DMS153 (cell line): ENCODE measurements at regions not wholly inside any gene's neighbourhood (a gene's known extent, or its start where the extent isn't known, plus 50 kb on each side); places are given as distances from the start of the nearest gene placed in this dataset.
"Not testable (repeated sequence)": the region's sequence is repeated elsewhere in the genome, so short reads cannot be mapped to it uniquely, and the experiment has no call there.

Experiments used
- DNase-seq: peaks from one replicate; lab custom pipeline; 2025; lab: John Stamatoyannopoulos, UW

DNA sequence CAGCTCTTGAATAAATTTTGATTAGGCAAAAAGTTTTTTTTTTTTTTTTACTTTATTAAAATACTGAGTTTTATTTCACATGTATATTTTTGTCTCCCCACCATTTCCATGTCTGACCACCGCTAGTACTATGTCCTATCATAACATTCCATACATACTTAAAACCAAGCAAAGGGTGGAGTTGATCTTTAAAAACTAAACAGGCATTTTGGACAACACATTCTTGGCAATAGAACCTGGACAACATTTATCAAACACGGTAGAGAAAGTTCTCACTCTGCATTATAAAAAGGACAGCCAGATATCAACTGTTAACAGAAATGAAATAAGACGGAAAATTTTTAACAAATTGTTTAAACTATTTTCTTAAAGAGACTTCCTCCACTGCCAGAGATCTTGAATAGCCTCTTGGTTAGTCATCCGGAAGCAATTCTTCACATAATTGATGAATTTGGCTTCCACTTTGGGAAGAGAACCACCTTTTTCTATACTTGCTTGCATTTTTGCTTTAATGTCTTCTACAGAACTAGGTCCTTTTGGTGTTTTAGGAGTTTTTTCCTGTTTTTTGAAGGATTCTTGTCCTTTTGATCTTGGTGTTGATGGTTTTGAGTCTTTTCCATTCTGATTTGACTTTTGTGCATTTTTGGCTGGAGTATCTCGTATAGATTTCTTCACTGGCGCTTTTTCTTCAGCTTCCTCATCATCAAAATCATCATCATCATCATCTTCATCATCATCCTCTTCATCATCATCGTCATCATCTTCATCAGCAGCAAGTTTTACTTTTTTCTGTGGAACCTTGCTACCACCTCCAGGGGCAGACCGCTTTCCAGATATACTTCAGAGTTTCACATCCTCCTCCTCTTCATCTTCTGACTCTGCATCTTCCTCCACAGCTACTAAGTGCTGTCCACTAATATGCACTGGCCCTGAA, 58.7 kb downstream of the POU5F2 start:
- DNase-seq = not testable (repeated sequence)

DNA sequence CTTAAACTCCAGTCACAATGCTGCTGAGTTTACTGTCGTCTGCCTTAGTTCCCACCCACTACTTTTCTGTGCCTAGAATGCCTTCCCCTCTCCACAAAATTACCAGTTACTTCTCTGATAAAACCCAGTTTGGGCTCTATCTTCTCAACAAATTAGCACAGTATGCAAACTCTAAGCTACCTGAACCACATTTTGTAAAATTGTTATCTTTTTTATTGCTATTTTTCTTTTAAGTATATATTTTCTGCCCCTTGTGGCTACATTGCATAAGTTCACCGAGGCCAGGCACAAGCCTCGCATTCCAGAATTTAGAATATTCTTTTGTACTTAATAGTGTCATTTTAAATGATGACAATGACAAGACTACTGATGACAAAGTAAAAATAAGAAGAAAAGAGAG, 60.0 kb downstream of the POU5F2 start:
- no peak for DNase-seq

DNA sequence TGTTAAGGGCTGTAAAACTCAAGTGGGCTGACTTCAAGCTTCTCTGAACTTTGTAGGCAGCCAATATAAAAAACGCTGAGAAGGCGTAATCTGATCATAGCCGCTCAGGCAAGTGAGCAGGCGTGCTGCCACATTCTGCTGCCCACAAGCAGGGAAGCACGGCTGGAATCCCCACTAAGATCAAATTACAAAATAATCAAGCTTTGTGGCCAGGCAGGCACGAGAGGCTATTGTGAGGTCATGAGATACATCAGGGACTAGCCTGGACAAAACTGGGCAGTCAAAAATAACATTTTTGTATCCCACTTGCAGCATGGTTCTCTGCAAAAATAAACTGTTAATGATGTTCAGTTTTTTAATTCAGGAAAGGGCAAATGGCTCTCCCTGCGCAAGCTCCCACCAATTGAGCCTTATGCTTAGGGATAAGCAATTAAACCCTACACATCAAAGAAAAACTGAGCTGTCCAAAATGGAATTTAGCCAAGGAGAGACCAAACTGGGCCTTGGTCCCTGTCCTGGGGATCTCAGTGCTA, 64.0 kb downstream of the POU5F2 start:
- DNase-seq = peak; percentile 82

DNA sequence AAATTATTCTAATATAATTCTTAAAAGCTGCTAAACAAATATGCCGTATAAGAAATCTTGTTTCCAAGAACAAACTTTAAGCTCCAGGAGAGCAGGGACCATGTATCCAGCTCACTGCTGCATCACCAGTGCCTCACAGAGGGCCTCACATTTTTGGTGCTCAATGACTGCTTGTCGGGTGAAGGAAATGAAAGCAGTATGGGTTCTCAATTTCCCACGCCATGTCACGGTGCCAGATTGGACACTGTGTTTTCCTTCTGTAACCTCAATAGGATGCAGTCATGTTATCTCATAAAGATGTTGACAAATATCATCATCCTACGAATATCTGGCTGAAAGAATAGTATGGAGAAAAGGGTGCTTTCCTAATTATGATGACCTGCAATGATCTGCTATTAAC, 64.7 kb downstream of the POU5F2 start:
- DNase-seq = no peak

DNA sequence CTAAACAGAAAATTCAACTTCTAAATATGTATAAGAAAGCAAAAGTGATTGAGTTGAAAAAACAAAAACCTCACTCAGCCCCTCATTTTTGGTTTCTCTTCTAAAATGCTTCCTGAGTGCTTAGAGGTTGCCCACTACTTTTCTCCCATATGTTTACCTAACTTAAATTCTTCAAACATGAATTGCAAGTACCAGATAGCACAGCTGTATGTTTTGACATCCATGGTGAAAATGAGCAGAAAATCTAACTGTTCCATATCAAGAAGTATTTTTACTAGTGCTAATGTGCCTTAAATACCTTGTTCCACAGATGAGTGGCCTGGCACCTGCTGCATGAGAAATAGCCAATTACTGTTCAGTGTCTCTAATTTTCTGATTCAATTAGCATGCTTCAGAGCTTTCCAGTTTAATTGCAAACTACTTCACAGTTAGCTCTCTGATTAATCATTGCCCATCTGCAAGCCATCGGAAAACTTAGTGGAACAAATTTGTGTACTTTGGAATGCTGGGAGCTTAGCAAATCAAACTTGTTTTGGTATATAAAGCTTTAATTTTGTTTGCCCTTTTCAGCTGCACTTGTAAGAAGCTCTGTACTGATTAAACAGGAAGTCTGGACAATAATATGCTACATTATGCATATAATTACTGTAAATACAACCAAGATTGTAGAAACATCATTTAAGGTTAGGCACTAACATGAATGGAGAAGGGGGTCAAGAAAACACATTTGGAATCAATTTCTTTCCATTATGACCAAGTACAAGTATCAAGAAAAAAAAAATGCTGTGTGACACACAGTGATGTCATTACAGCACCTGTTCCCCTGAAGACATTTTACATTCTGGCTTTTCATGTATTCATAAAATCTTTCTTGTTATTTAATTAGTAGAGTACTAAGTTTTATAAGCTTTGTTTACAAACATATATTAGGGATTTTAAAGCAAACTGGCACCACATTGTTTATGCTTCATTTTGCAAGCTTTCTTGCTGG, 65.6 kb downstream of the POU5F2 start:
- no peak for DNase-seq

DNA sequence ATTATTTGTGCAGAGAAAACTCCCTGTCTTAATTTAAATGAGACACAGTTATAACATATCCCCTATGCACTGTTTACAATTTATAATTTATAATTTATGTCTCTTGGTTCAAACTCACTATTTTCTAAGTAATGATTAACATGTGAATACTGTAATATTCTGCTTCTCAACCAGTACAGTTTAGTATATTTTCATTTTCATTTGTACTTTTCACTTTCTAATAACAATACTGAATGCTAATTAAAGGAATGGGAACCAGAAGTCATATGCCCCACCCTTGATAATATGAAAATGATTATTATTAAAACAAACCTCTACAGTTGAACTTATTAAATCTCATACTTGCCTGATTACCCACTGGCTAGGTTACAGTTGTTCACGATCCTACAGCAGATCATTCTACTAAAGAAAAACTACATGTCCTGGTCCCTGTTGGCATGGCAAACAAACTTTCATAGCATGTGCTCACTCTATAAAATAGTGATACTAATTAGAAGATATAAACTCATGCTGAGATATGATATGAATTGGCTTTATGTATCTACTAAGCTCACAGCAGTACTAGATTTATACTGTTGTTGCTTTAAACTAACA, 66.4 kb downstream of the POU5F2 start:
- DNase-seq = no peak

DNA sequence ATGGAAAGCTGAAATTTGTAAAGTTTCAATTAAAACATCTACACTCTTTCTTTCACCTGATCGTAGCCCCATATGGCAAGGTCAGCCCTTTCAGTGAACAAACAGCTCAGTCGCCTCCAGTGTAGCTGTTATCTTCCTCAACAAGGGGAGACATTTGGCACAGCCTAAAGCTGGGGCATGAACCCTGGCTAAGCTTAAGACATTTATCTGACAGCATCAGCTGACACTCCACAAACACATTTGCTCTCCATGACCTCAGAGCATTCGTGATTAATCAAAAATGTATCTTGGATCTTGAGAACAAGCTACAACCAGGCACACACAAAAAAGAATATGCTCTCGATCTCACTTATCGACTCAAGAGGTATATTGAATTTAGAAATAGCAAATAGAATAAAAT, 67.3 kb downstream of the POU5F2 start:
- no peak for DNase-seq

DNA sequence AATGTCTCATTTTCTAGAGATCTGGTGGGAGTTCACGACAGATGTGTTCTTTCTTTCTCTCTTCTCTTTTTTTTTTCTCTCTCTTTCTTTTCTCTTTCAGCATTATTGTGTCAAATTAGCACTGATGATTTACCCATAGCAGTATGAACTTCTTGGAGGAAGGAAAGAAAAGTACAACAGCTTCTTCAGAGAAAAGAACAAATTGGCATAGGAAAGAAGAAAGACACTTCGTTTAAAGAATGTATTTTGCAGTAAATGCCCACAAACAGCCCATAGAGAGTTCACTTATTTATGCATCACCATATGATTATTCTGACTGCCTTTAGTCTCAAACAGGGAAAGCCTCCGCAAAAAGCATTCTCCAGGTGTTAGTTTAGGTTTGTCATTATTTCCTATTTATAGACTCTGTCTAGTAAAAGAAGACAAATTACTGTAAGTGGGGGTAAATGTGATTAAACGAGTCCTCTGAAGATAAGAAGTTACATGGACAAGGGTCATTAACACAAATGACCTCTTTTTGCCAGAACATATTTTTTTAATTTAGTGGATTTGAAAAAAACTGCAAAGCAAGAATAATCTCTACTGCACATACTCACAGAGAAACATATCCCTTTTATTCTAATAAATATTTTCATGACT, 68.0 kb downstream of the POU5F2 start:
- DNase-seq = no peak

DNA sequence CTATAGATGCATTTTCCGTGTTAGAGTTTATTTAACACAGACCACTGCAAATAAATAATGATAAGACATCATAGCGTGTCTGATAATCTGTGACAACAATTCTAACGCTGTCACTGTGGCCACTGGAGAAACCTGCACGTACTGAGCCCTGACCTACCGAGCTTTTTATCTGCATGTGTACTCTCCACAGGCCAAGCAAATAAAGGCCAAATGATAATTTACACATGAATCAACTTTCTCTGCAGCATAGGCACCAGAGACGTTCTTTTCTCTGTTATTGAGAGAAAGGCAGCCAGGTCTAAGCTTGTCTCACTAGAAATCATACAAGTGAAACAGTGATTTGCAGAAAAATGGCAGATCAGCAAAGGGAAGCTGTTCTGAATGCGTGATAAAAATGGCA, 75.8 kb downstream of the POU5F2 start:
- DNase-seq = no peak

DNA sequence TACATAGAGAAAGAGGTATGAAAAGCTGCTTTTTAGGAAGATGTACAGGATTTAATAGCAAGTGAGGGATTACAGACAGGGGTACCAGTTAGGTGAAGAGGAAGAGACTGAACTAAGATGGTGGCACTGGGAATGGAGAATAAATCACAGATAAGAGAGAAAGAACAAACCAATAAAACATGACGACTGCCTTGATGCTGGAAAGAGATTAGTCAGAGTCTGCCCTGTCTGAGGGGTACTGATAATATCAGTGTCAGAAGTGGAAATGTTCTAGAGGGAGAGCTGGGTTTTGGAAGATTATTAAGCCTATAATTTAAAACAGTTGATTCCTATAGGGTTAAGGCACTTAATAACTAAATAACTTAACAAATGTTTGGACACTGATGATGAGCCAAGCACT, 77.7 kb downstream of the NR2F1 start:
- no peak for DNase-seq

DNA sequence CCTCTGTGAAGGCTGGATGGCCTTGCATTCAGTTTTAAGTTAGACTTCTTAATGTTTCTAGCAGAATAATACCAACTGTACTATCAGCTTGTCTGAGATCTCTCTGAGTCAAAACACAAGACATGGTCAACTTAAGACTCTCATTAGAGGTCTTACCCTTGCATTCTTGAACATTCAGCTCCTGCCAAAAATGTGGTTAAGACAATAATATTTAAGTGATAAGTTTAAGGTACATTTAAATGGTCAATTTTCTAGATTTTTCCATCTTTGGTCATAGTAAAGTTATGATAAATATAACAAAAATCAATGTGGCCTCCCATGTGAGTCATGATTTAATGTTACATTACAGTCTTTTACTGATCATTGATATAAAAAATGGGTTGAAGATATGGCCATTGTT, 75.0 kb downstream of the NR2F1 start:
- no peak for DNase-seq

DNA sequence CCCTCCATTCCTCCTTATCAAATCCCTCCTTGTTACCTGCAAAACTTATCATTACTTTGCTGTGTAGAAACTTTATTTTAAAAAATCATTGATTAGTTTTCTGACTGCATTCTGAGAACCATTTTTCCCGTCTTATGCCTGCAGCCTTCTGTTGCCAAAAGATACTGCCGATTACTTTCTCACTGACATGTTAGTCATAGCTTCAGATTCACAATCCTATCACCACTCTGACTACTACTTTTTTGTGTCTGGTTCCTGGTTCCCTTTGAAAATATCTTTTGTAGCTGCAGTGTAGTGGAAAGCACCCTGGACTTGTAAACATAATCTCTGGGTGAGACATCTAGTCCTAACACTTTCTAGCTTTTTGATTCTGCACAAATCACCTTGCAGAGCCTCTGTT, 71.7 kb downstream of the NR2F1 start:
- DNase-seq = no peak

DNA sequence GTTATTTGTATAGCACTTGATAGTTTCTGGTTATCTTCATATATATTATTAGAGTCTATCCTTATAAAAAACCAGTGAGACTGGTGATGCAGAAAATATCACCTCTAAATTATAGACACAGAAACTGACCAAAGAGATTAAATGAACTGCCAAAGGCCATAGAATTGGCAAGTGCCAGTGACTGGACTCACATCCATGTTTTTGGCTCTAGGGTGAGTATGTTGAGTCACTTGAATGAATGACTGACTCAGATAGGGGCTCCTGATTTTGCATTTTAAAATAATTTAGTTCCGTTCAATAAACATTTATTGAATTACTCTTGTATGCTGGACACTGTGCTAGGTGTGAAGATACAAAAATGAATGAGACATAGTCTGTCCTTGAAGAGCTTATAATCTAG, 70.7 kb downstream of the NR2F1 start:
- DNase-seq = no peak

DNA sequence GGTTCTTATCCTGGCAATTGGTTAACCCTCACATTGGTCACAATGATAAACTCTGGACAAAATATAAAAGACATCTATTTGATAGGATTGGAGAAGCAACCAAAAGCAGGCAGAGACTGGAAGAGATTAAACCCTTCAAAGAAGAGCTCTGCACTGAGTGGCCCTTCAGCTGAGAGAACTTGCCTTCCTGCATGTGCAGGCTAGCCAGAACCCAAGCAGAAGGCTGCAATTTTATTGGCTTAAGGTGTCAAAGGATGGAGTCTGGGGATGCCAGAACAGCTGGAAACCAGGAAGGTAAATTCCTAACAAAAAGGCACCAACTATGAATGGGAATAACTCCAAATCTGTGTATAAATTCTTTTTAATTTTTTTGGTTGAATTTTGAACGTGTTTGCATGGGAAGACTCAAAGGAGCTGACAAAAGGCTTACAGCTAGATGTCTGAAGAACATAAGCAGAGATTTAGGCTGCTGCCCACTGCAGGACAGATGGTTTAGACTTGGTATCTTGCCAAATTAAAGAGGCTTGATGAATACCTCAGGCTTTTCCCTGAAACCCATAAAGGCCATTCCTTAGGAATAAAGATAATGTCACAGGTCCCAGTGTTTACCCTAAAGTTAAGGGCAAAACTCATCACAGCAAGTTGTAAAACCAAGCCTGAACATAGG, 66.3 kb downstream of the NR2F1 start:
- DNase-seq = no peak

DNA sequence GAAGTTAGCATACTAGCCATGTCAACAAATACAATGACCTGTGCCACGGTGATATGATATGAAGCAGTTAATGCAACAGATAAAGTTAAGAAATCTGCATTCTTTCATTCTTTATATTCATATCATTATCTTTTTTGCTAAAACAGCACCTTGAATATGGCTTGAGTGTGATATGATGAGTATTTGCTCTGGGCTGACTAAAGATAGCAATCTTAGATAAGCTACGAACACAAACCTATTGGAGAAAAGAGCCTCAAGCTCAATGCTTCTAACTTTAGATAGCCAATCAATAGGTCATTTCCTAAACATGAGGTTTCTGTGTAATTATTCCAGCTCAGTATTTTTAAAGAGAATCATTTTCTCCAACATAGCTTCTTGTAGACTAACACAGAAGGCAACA, 61.7 kb downstream of the NR2F1 start:
- no peak for DNase-seq
